Sigmoid colon (tissue), 4 donors: ENCODE measurements at regions not wholly inside any gene's neighbourhood (a gene's known extent, or its start where the extent isn't known, plus 50 kb on each side); places are given as distances from the start of the nearest gene placed in this dataset.

Experiments used
- EP300 ChIP-seq, 4 donors: sonication (generic); formaldehyde crosslinking; IDR thresholded peaks; one replicate each; pipeline ENCODE4 v1.6.1; 2017; ENCODE audit warnings: antibody characterized with exemption in 4 of 4
- POLR2A ChIP-seq, 2 donors: fragments of 450-650 bp; IDR thresholded peaks; one replicate each; pipeline ENCODE4 v1.6.1; 2016; ENCODE audit warnings: antibody characterized with exemption in 2 of 2, mild to moderate bottlenecking in 2 of 2, moderate library complexity in 2 of 2
- POLR2AphosphoS5 ChIP-seq, 4 donors: sonication (generic); formaldehyde crosslinking; IDR thresholded peaks; one replicate each; pipeline ENCODE4 v1.6.1; 2017; ENCODE audit warnings: antibody characterized with exemption in 4 of 4
- TF ChIP-seq, protein P1 (sequence below), 4 experiments: fragments of 450-650 bp in 3 of 4; fragments of 200-600 bp in 1 of 4; IDR thresholded peaks; one replicate each; pipeline ENCODE4 v1.5.1; 2016 to 2019; ENCODE audit warnings: antibody characterized with exemption in 4 of 4, mild to moderate bottlenecking in 3 of 4, moderate library complexity in 2 of 4

DNA sequence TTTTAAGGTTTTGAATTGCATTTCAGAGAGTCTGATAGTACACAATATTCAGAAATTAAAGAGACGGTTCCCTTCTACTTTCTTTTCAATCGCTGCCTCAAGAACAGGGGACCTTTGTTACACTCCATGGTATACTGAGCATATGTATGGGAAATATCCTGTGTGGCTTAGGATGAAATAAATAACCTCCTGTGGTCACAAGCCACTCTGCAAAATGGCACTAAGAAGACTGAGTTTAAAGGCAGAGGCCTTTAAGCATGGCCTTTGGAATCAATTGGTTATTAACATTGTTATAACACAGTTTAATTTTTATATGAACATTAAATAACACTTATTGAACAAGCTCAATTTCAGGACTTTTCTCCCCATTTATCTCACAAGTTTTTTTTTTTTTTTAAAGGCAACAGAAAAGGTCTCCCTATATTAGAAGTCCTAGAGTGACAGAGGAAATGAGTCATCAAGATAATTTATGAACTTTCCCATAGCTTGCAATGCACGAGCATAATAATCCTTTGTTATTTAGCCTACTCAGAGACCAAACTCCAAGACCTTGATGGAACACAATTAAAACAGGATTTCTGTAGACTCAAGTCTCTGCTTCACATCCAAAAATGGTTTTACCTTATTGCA, 341.9 kb downstream of the TMEM167A start:
- TF ChIP-seq, protein P1, sequence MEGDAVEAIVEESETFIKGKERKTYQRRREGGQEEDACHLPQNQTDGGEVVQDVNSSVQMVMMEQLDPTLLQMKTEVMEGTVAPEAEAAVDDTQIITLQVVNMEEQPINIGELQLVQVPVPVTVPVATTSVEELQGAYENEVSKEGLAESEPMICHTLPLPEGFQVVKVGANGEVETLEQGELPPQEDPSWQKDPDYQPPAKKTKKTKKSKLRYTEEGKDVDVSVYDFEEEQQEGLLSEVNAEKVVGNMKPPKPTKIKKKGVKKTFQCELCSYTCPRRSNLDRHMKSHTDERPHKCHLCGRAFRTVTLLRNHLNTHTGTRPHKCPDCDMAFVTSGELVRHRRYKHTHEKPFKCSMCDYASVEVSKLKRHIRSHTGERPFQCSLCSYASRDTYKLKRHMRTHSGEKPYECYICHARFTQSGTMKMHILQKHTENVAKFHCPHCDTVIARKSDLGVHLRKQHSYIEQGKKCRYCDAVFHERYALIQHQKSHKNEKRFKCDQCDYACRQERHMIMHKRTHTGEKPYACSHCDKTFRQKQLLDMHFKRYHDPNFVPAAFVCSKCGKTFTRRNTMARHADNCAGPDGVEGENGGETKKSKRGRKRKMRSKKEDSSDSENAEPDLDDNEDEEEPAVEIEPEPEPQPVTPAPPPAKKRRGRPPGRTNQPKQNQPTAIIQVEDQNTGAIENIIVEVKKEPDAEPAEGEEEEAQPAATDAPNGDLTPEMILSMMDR (IDR thresholded peaks at IDR 0.05): no peak
- TF ChIP-seq EP300 (IDR thresholded peaks at IDR 0.05) (no peak), POLR2AphosphoS5 (IDR thresholded peaks at IDR 0.05) (no peak), POLR2A (IDR thresholded peaks at IDR 0.05) (no peak)
